B cell (primary cell): ENCODE measurements at regions not wholly inside any gene's neighbourhood (a gene's known extent, or its start where the extent isn't known, plus 50 kb on each side); places are given as distances from the start of the nearest gene placed in this dataset.

Experiments
- ATAC-seq: fragments of 200-7000 bp; cut with Tn5 transposase; one replicate; pipeline ENCODE4 v1.10.0; 2021; ENCODE audit warnings: low read depth, mild to moderate bottlenecking, moderate number of reproducible peaks, moderate library complexity
- CTCF ChIA-PET: fragments of 350-600 bp; sonication (Branson Sonifier 250); formaldehyde crosslinking; loops from one replicate; lab custom pipeline; 2021; ENCODE audit warnings: antibody characterized with exemption, inconsistent platforms; lab: Charles Lee
- POLR2A ChIA-PET: fragments of 350-600 bp; sonication (Branson Sonifier 250); formaldehyde crosslinking; loops from one replicate; lab custom pipeline; 2021; ENCODE audit warnings: antibody characterized with exemption; lab: Charles Lee
- DNase-seq: peaks from one replicate; pipeline ENCODE4 v3.0.0; 2013
- H2AFZ ChIP-seq: 2 replicates; pipeline ENCODE4 v1.6.1; 2012; ENCODE audit warnings: mild to moderate bottlenecking, low read depth, low read length; ENCODE audit not compliant: insufficient read depth, poor library complexity, severe bottlenecking
- H3K27ac ChIP-seq, 2 donors: 1 replicate in 1 of 2; 2 replicates in 1 of 2; pipeline ENCODE4 v1.5.1; 2012 to 2013; ENCODE audit warnings: low read length in 2 of 2, mild to moderate bottlenecking in 2 of 2, moderate library complexity in 1 of 2
- H3K27me3 ChIP-seq, 4 experiments: fragments of 200-600 bp in 1 of 4; sonication (generic) in 1 of 4; replicated peaks in 1 of 4; 1 replicate in 2 of 4; 2 replicates in 2 of 4; pipeline versions ENCODE4 v1.6.1 to v1.7.0; 2013 to 2016; ENCODE audit warnings: low read length in 3 of 4, mild to moderate bottlenecking in 2 of 4, mixed read lengths in 1 of 4, moderate library complexity in 1 of 4; ENCODE audit not compliant: insufficient read depth in 4 of 4, control insufficient read depth in 3 of 4; ENCODE audit errors: control extremely low read depth in 1 of 4
- H3K36me3 ChIP-seq, 2 experiments: replicated peaks in 1 of 2; 1 replicate in 1 of 2; 2 replicates in 1 of 2; pipeline versions ENCODE4 v1.6.1 to v1.7.1; 2013; ENCODE audit warnings: low read length in 1 of 2; ENCODE audit not compliant: insufficient read depth in 2 of 2, control insufficient read depth in 1 of 2; ENCODE audit errors: control extremely low read depth in 1 of 2, extremely low read depth in 1 of 2
- H3K4me1 ChIP-seq, 2 donors: fragments of 200-600 bp in 1 of 2; sonication (generic) in 1 of 2; 1 replicate in 1 of 2; 2 replicates in 1 of 2; pipeline versions ENCODE4 v1.5.1 to v1.6.1; 2013 to 2017; ENCODE audit warnings: low read length in 2 of 2; ENCODE audit not compliant: control insufficient read depth in 2 of 2, insufficient read depth in 2 of 2
- H3K4me2 ChIP-seq: replicated peaks from 2 replicates; pipeline ENCODE3; 2012; ENCODE audit warnings: mild to moderate bottlenecking, low read depth, low read length; ENCODE audit not compliant: poor library complexity, severe bottlenecking
- H3K4me3 ChIP-seq, 5 experiments: fragments of 200-600 bp in 1 of 5; sonication (generic) in 1 of 5; 1 replicate in 3 of 5; 2 replicates in 2 of 5; pipeline versions ENCODE4 v1.5.1 to v1.7.0; 2011 to 2016; ENCODE audit warnings: low read length in 4 of 5, mild to moderate bottlenecking in 4 of 5, low read depth in 2 of 5, control low read depth in 1 of 5, moderate library complexity in 1 of 5; ENCODE audit not compliant: insufficient read depth in 1 of 5; ENCODE audit errors: control extremely low read depth in 1 of 5, extremely low read depth in 1 of 5
- H3K79me2 ChIP-seq: fragments of 200-600 bp; sonication (generic); one replicate; pipeline ENCODE4 v1.6.0; 2016; ENCODE audit warnings: low read length; ENCODE audit not compliant: control insufficient read depth, insufficient read depth
- H3K9ac ChIP-seq: fragments of 200-600 bp; sonication (generic); 2 replicates; pipeline ENCODE4 v1.6.1; 2017; ENCODE audit warnings: mild to moderate bottlenecking, low read length, moderate library complexity
- H3K9me3 ChIP-seq, 3 donors: one replicate each; pipeline versions ENCODE4 v1.6.1 to v1.7.1; 2013; ENCODE audit warnings: low read length in 2 of 3; ENCODE audit not compliant: control insufficient read depth in 2 of 3, insufficient read depth in 1 of 3; ENCODE audit errors: control extremely low read depth in 1 of 3
- H4K20me1 ChIP-seq: 2 replicates; pipeline ENCODE4 v1.6.0; 2012; ENCODE audit warnings: mild to moderate bottlenecking, low read length; ENCODE audit not compliant: insufficient read depth, control insufficient read depth, poor library complexity, severe bottlenecking
- H3K27ac Mint-ChIP-seq: one replicate; pipeline ENCODE4 v1.8.0; 2021; ENCODE audit warnings: mixed read lengths
- H3K27me3 Mint-ChIP-seq: one replicate; pipeline ENCODE4 v1.8.0; 2021; ENCODE audit warnings: mixed read lengths
- H3K4me1 Mint-ChIP-seq: one replicate; pipeline ENCODE4 v1.8.0; 2021; ENCODE audit warnings: mixed read lengths
- H3K4me3 Mint-ChIP-seq: one replicate; pipeline ENCODE4 v1.8.0; 2021; ENCODE audit warnings: mixed read lengths
- H3K9me3 Mint-ChIP-seq: one replicate; pipeline ENCODE4 v1.8.0; 2022; ENCODE audit warnings: mixed read lengths; ENCODE audit not compliant: insufficient read depth
- EZH2 ChIP-seq: IDR thresholded peaks from 2 replicates; pipeline ENCODE4 v1.6.1; 2012; ENCODE audit warnings: borderline replicate concordance, low read depth, mild to moderate bottlenecking, moderate library complexity, low read length; ENCODE audit not compliant: insufficient read depth, poor library complexity, severe bottlenecking
- WGBS: methylation state at CpG from one replicate; pipeline ENCODE4 v1.1.5; 2013; ENCODE audit warnings: missing lambda C conversion rate; ENCODE audit not compliant: insufficient coverage; 5-methylcytosine and 5-hydroxymethylcytosine counted together
- intact Hi-C: fragments of 100-400 bp; cut with micrococcal nuclease; formaldehyde crosslinking; loops from one replicate; pipeline ENCODE4 v1.10.0; 2022
- TF ChIP-seq, protein P1 (sequence below): fragments of 200-600 bp; IDR thresholded peaks from one replicate; pipeline ENCODE4 v1.8.0; 2022; ENCODE audit warnings: antibody characterized with exemption, mild to moderate bottlenecking

DNA sequence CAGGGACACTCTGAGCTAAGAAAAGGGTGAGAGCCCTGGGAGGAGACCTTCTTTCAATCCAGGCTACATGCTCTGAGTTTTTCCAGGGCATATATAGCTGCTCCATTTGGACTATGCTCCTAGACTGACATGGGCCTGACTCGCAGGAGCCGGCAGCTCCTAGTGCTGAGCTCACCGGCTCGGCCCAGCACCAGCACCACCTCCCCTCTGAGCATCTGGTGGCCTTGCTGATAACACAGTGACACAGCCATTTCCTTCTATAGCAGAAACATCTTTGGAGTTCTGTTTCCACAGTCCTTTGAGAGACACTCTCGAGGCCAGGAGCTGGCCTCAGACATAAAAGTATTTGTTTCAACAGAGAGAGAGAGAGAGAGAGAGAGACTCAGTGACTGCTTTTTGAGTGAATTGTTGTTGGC lies 184.9 kb downstream of the TM9SF2 start:
- Mint-ChIP-seq H3K27ac (no peak overlapping the region), H3K4me1 (peaks cover 8% of the 10 kb centered on the region), H3K27me3 (no peaks in the 10 kb centered on the region), H3K4me3 (no peak overlapping the region), H3K9me3 (no peaks in the 10 kb centered on the region)
- H3K79me2 ChIP-seq: no peaks in the 10 kb centered on the region
- DNase-seq (no peak), ATAC-seq (no peak)
- H3K27ac ChIP-seq: no peak overlapping the region
- WGBS: 98% methylated on average over 4 of the region's 5 CpGs
- no peak overlapping the region for H2AFZ ChIP-seq
- no peak overlapping the region for H3K9ac ChIP-seq
- no peak overlapping the region for H3K4me3 ChIP-seq
- no peaks in the 10 kb centered on the region for H4K20me1 ChIP-seq
- no peaks in the 10 kb centered on the region for H3K27me3 ChIP-seq
- CTCF ChIA-PET: interaction anchor here (1.1 kb wide), 1 partner anchor 25 kb away, joined by 3 read pairs; no protein-coding TSS in a partner anchor
- H3K4me2 ChIP-seq: no peak overlapping the region
- POLR2A ChIA-PET: no interaction called here
- intact Hi-C loops: no loop called here
- H3K36me3 ChIP-seq: no peaks in the 10 kb centered on the region
- H3K4me1 ChIP-seq: no peaks in the 10 kb centered on the region
- TF ChIP-seq EZH2: no peak
- TF ChIP-seq, protein P1, sequence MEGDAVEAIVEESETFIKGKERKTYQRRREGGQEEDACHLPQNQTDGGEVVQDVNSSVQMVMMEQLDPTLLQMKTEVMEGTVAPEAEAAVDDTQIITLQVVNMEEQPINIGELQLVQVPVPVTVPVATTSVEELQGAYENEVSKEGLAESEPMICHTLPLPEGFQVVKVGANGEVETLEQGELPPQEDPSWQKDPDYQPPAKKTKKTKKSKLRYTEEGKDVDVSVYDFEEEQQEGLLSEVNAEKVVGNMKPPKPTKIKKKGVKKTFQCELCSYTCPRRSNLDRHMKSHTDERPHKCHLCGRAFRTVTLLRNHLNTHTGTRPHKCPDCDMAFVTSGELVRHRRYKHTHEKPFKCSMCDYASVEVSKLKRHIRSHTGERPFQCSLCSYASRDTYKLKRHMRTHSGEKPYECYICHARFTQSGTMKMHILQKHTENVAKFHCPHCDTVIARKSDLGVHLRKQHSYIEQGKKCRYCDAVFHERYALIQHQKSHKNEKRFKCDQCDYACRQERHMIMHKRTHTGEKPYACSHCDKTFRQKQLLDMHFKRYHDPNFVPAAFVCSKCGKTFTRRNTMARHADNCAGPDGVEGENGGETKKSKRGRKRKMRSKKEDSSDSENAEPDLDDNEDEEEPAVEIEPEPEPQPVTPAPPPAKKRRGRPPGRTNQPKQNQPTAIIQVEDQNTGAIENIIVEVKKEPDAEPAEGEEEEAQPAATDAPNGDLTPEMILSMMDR: no peak
- no peaks in the 10 kb centered on the region for H3K9me3 ChIP-seq

DNA sequence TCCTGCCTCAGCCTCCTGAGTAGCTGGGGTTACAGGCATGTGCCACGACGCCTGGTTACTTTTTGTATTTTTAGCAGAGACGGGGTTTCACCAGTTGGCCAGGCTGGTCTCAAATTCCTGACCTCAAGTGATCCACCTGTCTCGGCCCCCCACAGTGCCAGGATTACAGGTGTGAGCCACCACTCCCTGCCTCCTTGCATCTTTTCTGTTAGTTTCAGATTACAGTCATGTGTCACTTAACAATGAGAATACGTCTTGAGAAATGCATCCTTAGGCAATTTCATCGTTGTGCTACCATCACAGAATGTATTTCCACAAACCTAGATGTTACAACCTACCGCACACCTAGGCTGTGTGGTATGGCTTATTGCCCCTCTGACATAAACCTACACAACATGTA lies 180.4 kb downstream of the TM9SF2 start:
- Histone ChIP-seq H3K4me3 (no peak overlapping the region), H3K79me2 (no peaks in the 10 kb centered on the region), H3K9ac (no peak overlapping the region), H3K27ac (no peak overlapping the region), H2AFZ (no peak overlapping the region), H3K4me1 (no peaks in the 10 kb centered on the region), H3K27me3 (no peaks in the 10 kb centered on the region), H3K4me2 (no peak overlapping the region), H4K20me1 (no peaks in the 10 kb centered on the region), H3K36me3 (no peaks in the 10 kb centered on the region), H3K9me3 (no peaks in the 10 kb centered on the region)
- ChIA-PET CTCF (no interaction called here), POLR2A (no interaction called here)
- Mint-ChIP-seq H3K9me3 (no peaks in the 10 kb centered on the region), H3K27me3 (no peaks in the 10 kb centered on the region), H3K27ac (no peak overlapping the region), H3K4me3 (no peak overlapping the region), H3K4me1 (no peaks in the 10 kb centered on the region)
- no peak for DNase-seq
- intact Hi-C loops: no loop called here
- 94% methylated on average over 6 of the region's 7 CpGs for WGBS
- ATAC-seq: no peak
- TF ChIP-seq EZH2: no peak
- TF ChIP-seq, protein P1: no peak
